ENCODE measurements at regions not wholly inside any gene's neighbourhood (a gene's known extent, or its start where the extent isn't known, plus 50 kb on each side); places are given as distances from the start of the nearest gene placed in this dataset.

GRCh38 chr5:81899123-81899522, 72.7 kb upstream of the ATG10 start:
- H3K27ac ChIP-seq (ENCODE audit: extremely low read length, insufficient read depth, low read length) = no peak overlapping the region
- no peaks in the 10 kb centered on the region for H3K36me3 ChIP-seq (replicated peaks in 1 of 2; ENCODE audit: control insufficient read depth in 1 of 2, insufficient read depth in 2 of 2, low read length in 2 of 2)
- FAIRE-seq (no peak), DNase-seq (ENCODE audit: low spot score) (no peak), ATAC-seq (no peak)
- CTCF ChIA-PET (ENCODE audit: low intra/inter-chr PET ratio, low total read pairs) = no interaction called here
- H3K9me3 ChIP-seq (ENCODE audit: low read length) = no peaks in the 10 kb centered on the region
- no peaks in the 10 kb centered on the region for H3K27me3 ChIP-seq (ENCODE audit: control insufficient read depth in 1 of 2, insufficient read depth in 2 of 2, low read length in 2 of 2)
- H3K4me2 ChIP-seq (ENCODE audit: low read depth, low read length) = no peak overlapping the region
- TF ChIP-seq ZNF639 (CRISPR knock-in tag; conservative IDR thresholded peaks at IDR 0.05) (no peak), MXD3 (CRISPR knock-in tag; IDR thresholded peaks at IDR 0.05) (no peak), ZNF451 (CRISPR knock-in tag; IDR thresholded peaks at IDR 0.05) (no peak), STAT5B (CRISPR knock-in tag; IDR thresholded peaks at IDR 0.05) (no peak), SMARCC2 (IDR thresholded peaks at IDR 0.05) (no peak), MAFF (IDR thresholded peaks at IDR 0.05; ENCODE audit: low read depth, low read length) (peak; percentile 48; the same call in 1 of the 2 replicates), MAFK (conservative IDR thresholded peaks at IDR 0.05 in 1 of 2, IDR thresholded peaks at IDR 0.05 in 1 of 2; ENCODE audit: low read length in 2 of 2) (peak; percentile 40 to 68; a peak in 3 of 4 replicates)
- no TSS peak for BruUV-seq (replicated peaks)
- POLR2A ChIA-PET = no interaction called here
- no peak overlapping the region for H3K9ac ChIP-seq (ENCODE audit: insufficient read depth, low read depth, low read length)
- no peak overlapping the region for H2AFZ ChIP-seq (ENCODE audit: low read length)
- H4K20me1 ChIP-seq (ENCODE audit: insufficient read depth, low read length) = no peaks in the 10 kb centered on the region
- in situ Hi-C loops (cut with HindIII; ENCODE audit: extremely low pct_ligation_motif_present, low pct_unique_long_range_greater_than_20kb) (no loop called here), intact Hi-C loops (cut with micrococcal nuclease; ENCODE audit: unreplicated experiment) (no loop called here)
- H3K4me3 ChIP-seq (replicated peaks in 1 of 3; ENCODE audit: insufficient read depth in 1 of 3, low read depth in 2 of 3, low read length in 3 of 3) = no peak overlapping the region
- WGBS (ENCODE audit: low lambda C conversion rate) = 5% methylated on average over 2 of the region's 2 CpGs
- no peaks in the 10 kb centered on the region for H3K4me1 ChIP-seq (ENCODE audit: insufficient read depth, low read length)
- no peaks in the 10 kb centered on the region for H3K79me2 ChIP-seq (ENCODE audit: insufficient read depth, low read length)

- Histone ChIP-seq H3K4me1 (ENCODE audit: insufficient read depth, low read length) (no peaks in the 10 kb centered on the region), H4K20me1 (ENCODE audit: insufficient read depth, low read length) (no peaks in the 10 kb centered on the region), H3K27ac (ENCODE audit: extremely low read length, insufficient read depth, low read length) (no peak overlapping the region), H3K4me2 (ENCODE audit: low read depth, low read length) (no peak overlapping the region), H3K9ac (ENCODE audit: insufficient read depth, low read depth, low read length) (no peak overlapping the region), H3K79me2 (ENCODE audit: insufficient read depth, low read length) (no peaks in the 10 kb centered on the region), H3K4me3 (replicated peaks in 1 of 3; ENCODE audit: insufficient read depth in 1 of 3, low read depth in 2 of 3, low read length in 3 of 3) (no peak overlapping the region), H3K9me3 (ENCODE audit: low read length) (no peaks in the 10 kb centered on the region), H3K27me3 (ENCODE audit: control insufficient read depth in 1 of 2, insufficient read depth in 2 of 2, low read length in 2 of 2) (no peaks in the 10 kb centered on the region), H2AFZ (ENCODE audit: low read length) (no peak overlapping the region), H3K36me3 (replicated peaks in 1 of 2; ENCODE audit: control insufficient read depth in 1 of 2, insufficient read depth in 2 of 2, low read length in 2 of 2) (no peaks in the 10 kb centered on the region)
- in situ Hi-C loops (cut with HindIII; ENCODE audit: extremely low pct_ligation_motif_present, low pct_unique_long_range_greater_than_20kb) (no loop called here), intact Hi-C loops (cut with micrococcal nuclease; ENCODE audit: unreplicated experiment) (no loop called here)
- FAIRE-seq = no peak
- ATAC-seq = no peak
- no peak for TF ChIP-seq EHMT2 (IDR thresholded peaks at IDR 0.05; ENCODE audit: borderline replicate concordance, low read depth, low read length)
- no peak for TF ChIP-seq ZNF138 (CRISPR knock-in tag; IDR thresholded peaks at IDR 0.05; ENCODE audit: low read depth)
- TF ChIP-seq AGO1 (IDR thresholded peaks at IDR 0.05; ENCODE audit: low read depth, low read length, poor library complexity, severe bottlenecking) = no peak
- TF ChIP-seq SAP130 (CRISPR knock-in tag; IDR thresholded peaks at IDR 0.05; ENCODE audit: low read depth) = no peak
- TF ChIP-seq BHLHE40 (IDR thresholded peaks at IDR 0.05; ENCODE audit: low read length) = no peak
- CTCF ChIA-PET (ENCODE audit: low intra/inter-chr PET ratio, low total read pairs) = no interaction called here
- POLR2A ChIA-PET = no interaction called here
- DNase-seq (ENCODE audit: low spot score) = no peak
- no TSS peak for BruUV-seq (replicated peaks)
- 36% methylated on average over 2 of the region's 2 CpGs for WGBS (ENCODE audit: low lambda C conversion rate)
Measured at GRCh38 chr5:81898403-81898802, 73.4 kb upstream of the ATG10 start.

All from HepG2 (cell line).